ENCODE measurements at regions not wholly inside any gene's neighbourhood (a gene's known extent, or its start where the extent isn't known, plus 50 kb on each side); places are given as distances from the start of the nearest gene placed in this dataset.

- peaks cover 0 to 3% of the 10 kb centered on the region in 2 donors for H3K27me3 ChIP-seq (ENCODE audit: control insufficient read depth in 2 of 2, insufficient read depth in 2 of 2, low read length in 2 of 2)
- H3K4me3 ChIP-seq (replicated peaks in 1 of 3; ENCODE audit: low read depth in 2 of 3, low read length in 3 of 3), result no peak overlapping the region
- Mint-ChIP-seq H3K4me3 (no peak overlapping the region), H3K9me3 (peaks cover 0 to 2% (median 0%) of the 10 kb centered on the region in 7 donors), H3K4me1 (peaks cover 7% of the 10 kb centered on the region), H3K27me3 (ENCODE audit: low read depth in 3 of 3) (peaks cover 0 to 6% (median 1%) of the 10 kb centered on the region in 3 donors), H3K27ac (no peak overlapping the region), H3K36me3 (no peaks in the 10 kb centered on the region)
- H4K20me1 ChIP-seq (ENCODE audit: insufficient read depth, low read length), result no peaks in the 10 kb centered on the region
- TF ChIP-seq CTCF (IDR thresholded peaks at IDR 0.05), result no peak
- no peaks in the 10 kb centered on the region for H3K36me3 ChIP-seq (replicated peaks in 1 of 2; ENCODE audit: control insufficient read depth in 1 of 2, insufficient read depth in 2 of 2, low read length in 2 of 2)
- no peak for DNase-seq
- H3K27ac ChIP-seq (ENCODE audit: low read depth in 1 of 2, low read length in 2 of 2), result no peak overlapping the region
- no peaks in the 10 kb centered on the region for H3K4me1 ChIP-seq (ENCODE audit: control insufficient read depth in 1 of 2, insufficient read depth in 2 of 2, low read length in 2 of 2)
- H2AFZ ChIP-seq (ENCODE audit: insufficient read depth, low read depth, low read length, poor library complexity, severe bottlenecking), result no peak overlapping the region
- intact Hi-C loops (cut with micrococcal nuclease), result no loop called here
- H3K79me2 ChIP-seq (ENCODE audit: insufficient read depth, low read length), result no peaks in the 10 kb centered on the region
- WGBS (ENCODE audit: insufficient coverage), result 100% methylated on average over 1 of the region's 2 CpGs
- H3K9ac ChIP-seq (ENCODE audit: insufficient read depth, low read length, poor library complexity, severe bottlenecking), result no peak overlapping the region
- no peaks in the 10 kb centered on the region for H3K9me3 ChIP-seq (replicated peaks in 1 of 2; ENCODE audit: control insufficient read depth in 1 of 2, insufficient read depth in 1 of 2, low read length in 2 of 2)
- H3K4me2 ChIP-seq (replicated peaks; ENCODE audit: extremely low read depth, low read length, poor library complexity, severe bottlenecking), result no peak overlapping the region
Measured at GRCh38 chr1:168396508-168396907, 115.8 kb downstream of the TBX19 start.

GRCh38 chr1:168394858-168395257 lies 114.2 kb downstream of the TBX19 start:
- intact Hi-C loops (cut with micrococcal nuclease), result no loop called here
- WGBS (ENCODE audit: insufficient coverage), result 100% methylated on average over 1 of the region's 1 CpG
- no peak for TF ChIP-seq CTCF (IDR thresholded peaks at IDR 0.05)
- no peaks in the 10 kb centered on the region for H4K20me1 ChIP-seq (ENCODE audit: insufficient read depth, low read length)
- H3K9me3 ChIP-seq (replicated peaks in 1 of 2; ENCODE audit: control insufficient read depth in 1 of 2, insufficient read depth in 1 of 2, low read length in 2 of 2), result no peaks in the 10 kb centered on the region
- peaks cover 0 to 6% (median 1%) of the 10 kb centered on the region in 3 donors for H3K27me3 Mint-ChIP-seq (ENCODE audit: low read depth in 3 of 3)
- H2AFZ ChIP-seq (ENCODE audit: insufficient read depth, low read depth, low read length, poor library complexity, severe bottlenecking), result no peak overlapping the region
- no peak overlapping the region for H3K27ac ChIP-seq (ENCODE audit: low read depth in 1 of 2, low read length in 2 of 2)
- peak overlapping the region in 1 of 7 donors; percentile 61 for H3K27ac Mint-ChIP-seq
- no peak overlapping the region for H3K4me2 ChIP-seq (replicated peaks; ENCODE audit: extremely low read depth, low read length, poor library complexity, severe bottlenecking)
- no peaks in the 10 kb centered on the region for H3K36me3 Mint-ChIP-seq
- H3K4me1 Mint-ChIP-seq, result peaks cover 7% of the 10 kb centered on the region
- H3K4me1 ChIP-seq (ENCODE audit: control insufficient read depth in 1 of 2, insufficient read depth in 2 of 2, low read length in 2 of 2), result no peaks in the 10 kb centered on the region
- peaks cover 0 to 3% of the 10 kb centered on the region in 2 donors for H3K27me3 ChIP-seq (ENCODE audit: control insufficient read depth in 2 of 2, insufficient read depth in 2 of 2, low read length in 2 of 2)
- no peaks in the 10 kb centered on the region for H3K36me3 ChIP-seq (replicated peaks in 1 of 2; ENCODE audit: control insufficient read depth in 1 of 2, insufficient read depth in 2 of 2, low read length in 2 of 2)
- no peak overlapping the region for H3K4me3 Mint-ChIP-seq
- H3K9ac ChIP-seq (ENCODE audit: insufficient read depth, low read length, poor library complexity, severe bottlenecking), result no peak overlapping the region
- no peaks in the 10 kb centered on the region for H3K79me2 ChIP-seq (ENCODE audit: insufficient read depth, low read length)
- H3K9me3 Mint-ChIP-seq, result peaks cover 0 to 2% (median 0%) of the 10 kb centered on the region in 7 donors
- DNase-seq, result no peak
- no peak overlapping the region for H3K4me3 ChIP-seq (replicated peaks in 1 of 3; ENCODE audit: low read depth in 2 of 3, low read length in 3 of 3)

Measured in CD14-positive monocyte (primary cell).